Activated CD4-positive, alpha-beta T cell treated with anti-CD3 and anti-CD28 coated beads, Interleukin-2, amount 50 U/mL, for 24 hours (primary cell): ENCODE measurements at regions not wholly inside any gene's neighbourhood (a gene's known extent, or its start where the extent isn't known, plus 50 kb on each side); places are given as distances from the start of the nearest gene placed in this dataset.

Source experiments
- DNase-seq, 2 donors: peaks; one replicate each; pipeline ENCODE4 v3.0.0-alpha.2; 2020; ENCODE audit warnings: low read depth in 1 of 2, low spot score in 1 of 2

DNA sequence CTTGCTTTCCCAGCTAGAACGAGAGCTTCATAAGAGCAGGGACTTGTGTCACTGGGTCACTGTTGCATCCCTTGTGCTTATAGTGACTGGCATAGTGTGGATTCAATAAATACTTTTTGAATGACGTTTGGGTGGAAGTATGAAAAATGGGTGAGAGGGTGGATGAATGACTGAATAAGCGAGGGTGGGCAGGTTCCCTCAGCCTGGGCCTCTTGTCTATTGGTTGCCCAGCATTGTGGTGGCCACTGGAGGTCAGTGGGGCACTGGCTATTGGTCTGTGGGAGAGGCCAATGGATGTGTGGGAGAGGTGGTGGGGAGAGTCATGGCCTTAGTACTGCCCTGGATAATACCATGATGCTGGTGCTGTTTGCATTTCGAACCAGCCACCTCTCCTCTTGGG is 93.8 kb upstream of the SKOR2 start:
- no peak for DNase-seq

DNA sequence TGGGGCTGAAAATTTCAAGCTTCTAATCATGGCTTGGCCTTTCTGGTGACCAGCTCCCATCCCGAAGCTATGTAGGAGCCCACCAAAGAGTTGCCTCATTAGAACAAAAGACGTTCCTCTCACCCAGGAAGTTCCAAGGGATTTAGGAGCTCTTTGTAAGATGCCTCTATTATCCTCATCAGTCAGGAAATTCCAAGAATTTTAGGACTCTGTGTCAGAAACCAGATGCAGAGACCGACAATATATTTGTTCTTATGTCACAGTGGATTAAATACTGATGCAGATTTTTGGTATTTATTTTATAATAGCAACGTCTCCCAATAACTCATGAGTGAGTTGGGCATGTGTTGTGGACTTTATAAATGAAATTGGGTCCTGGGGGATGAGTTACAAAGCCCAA is 91.8 kb upstream of the SKOR2 start:
- no peak for DNase-seq

DNA sequence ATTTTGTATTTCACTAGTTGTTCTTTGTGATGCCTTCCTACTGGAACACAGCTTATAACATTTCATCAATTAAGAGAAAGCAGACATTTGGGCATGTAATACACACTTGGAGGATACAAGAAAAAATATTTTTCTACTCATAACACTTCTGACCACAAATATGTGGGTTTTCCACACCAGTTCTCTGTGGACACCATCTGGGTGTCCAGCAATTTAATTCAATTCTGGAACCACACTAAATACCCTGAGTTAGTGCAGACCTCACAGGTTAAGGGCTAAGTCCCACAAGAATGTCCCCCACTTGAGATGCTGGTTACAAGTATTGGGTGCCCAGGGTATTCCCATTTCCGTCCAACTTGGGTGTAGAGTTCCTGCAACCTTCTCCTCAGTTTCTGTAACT is 91.1 kb upstream of the SKOR2 start:
- no peak for DNase-seq

DNA sequence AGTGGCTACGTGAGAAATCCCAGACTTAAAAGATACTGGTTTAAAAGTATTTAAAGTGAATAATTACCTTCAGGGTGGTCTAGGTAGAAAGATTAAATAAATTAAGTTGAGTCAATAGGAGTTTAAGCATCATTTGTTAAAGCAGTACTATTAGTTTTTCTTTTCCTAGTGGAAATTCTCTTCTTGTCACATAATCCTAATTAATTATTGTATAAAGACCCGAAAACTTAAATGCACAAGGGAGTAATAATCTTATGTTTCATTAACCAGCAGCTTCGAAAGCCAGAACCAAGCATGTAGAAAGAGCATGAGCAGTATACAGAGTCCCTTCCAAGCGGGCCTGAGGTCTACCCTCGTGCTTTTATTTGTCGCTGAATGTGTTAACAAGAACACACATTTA is 90.2 kb upstream of the SKOR2 start:
- no peak for DNase-seq

DNA sequence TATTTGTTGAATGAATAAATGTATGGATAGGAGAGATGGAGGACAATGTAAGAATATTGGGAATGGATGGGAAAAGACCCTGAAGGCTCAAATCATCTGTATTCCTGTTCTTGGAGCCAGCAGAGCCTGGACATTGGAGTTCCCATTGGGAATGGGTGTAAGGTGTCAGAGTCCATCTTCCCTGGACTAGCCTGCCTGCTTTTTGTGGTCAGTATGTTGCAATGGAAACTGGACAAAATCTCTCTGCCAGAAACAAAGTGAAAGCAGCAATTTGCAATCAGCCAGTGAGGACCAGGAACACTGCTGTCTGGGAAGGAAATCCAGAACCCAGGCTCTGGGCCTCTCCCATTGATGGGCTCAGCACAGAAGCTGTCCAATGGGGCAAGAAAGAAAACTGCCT is 83.5 kb upstream of the SKOR2 start:
- no peak for DNase-seq

DNA sequence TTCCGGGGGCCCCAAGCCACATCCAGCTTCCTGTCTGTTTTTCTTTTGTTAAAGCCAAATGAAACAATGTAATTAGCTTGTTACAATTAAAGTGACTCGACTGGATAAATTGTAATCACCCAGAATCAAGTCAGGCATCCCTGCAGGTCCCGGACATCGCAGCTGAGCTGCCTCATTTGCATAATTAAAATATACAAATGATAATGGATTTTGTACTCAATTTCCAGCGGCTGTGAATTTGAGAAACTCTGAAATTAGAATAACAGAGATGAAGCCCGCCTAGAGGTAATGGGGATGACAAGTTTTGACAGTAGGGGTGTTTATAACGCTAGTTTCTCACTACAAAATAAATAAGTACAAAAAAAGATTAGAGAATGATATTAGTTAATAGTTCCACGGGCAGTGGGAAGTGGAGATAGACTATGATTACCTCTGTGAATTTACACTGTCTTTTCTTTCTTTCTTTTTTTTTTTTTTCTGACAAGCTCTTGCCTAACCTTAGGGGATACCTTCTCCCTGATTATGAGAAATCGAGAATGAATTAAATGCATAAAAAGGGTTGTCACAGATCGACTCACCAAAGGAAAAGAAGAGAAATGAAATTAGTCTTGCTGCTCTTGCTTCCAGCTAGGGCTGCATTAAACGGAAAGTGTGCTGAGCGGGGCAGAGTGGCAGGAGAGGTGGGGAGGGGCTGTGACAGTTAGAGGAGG is 82.6 kb upstream of the SKOR2 start:
- DNase-seq: no peak

DNA sequence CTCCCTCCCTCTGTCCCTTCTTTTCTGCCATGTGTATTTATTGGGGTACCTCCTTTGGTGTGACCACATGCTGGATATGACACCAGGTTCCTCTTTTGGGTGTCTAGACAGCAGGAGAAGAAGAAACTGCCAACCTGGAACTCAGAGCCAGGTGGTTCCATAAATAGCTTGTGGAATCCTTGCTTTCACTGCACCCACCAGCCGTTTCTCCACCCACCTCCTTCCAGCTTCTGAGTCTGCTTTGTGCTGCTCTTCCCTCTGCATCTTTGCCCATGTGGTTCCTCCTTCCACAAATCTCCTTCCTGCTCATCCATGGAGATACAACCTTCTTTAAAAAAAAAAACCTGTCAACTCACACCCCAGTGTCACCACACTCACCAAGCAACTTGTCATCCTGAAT is 80.2 kb upstream of the SKOR2 start:
- no peak for DNase-seq

DNA sequence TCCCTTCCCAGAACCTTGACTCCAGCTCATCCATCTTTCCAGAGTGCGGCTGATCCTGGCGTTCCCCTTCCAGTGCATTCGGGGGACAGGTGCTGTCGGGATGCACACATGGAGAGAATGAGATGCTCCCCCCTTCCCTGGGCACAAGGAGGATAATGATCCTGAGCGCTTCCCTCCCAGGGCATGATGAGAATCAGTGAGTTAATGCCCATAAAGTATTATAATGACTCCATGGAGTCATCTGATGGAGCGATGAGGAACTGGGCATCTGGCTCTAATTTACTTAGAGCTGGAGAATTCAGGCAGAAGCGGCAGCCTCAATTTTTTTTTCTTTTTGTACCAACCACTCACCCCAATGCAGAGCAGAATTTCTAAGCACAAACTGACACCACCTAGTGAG is 79.6 kb upstream of the SKOR2 start:
- DNase-seq: no peak

DNA sequence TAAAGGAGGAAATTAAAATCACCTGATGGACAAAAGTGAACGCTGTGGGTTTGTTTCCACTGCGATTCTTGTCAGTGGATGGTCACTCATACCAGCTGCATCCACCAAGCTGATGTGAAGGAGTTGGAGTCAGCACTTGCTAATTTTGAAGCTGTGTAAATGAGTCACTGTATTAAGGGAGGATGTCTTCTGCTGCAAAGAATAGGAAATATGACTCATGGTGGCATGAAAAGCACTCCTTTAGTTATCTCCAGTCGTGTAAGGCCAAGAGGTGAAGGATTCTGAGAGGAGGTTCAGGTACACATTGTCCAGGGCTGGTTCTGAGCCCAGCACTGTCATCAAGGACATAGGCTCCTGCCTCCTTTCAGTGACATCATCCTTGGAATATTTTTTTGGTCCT is 71.7 kb upstream of the SKOR2 start:
- no peak for DNase-seq

DNA sequence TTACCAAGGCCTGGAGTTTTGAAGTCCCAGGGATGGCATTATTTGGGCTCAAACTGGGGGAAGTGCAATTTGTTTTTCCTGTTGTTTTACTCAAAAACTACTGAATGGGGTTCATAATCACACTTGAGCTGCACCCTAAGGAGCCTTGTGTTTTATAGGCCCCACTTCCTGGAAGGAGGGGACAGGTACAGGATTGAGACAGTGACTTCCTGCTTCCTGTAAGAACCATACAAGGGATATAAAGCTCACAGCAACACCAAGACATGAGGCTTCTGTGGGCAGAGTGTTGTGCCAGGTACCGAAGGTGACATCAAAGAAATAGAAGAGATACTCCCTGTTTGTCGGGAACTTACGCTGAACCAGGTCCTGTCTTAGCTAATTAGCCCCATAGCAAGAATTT is 70.4 kb upstream of the SKOR2 start:
- DNase-seq: no peak

DNA sequence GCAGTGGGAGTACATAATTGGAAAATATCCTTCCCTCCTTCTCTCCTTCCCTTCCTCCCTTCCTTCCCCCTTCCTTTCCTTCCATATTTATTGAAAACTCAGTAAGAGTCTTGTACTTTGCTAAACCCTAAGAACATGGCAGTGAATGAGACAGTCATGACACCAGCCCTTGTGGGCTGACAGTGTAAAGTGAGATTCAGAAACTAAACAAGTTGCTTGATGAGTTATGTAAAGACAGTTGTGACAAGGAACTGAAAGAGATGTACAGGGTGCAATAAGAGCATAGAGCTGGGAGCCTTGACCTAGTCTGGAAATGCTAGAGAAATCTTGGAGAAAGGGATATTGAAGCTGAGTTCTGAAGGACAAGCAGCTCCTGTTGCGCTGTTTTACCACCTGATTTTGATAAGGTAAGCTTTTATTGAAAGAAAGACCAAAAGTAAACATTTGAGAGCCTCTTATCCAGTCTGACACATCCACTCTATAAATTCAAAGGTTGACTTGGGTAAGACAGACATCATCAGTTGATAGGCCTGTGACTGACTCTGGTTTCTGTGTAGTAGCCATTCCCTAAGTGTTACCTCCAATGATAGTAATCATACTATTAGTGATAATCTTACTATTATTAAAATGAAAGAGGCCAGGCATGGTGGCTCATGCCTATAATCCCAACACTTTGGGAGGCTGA is 66.5 kb upstream of the SKOR2 start:
- DNase-seq: no peak

DNA sequence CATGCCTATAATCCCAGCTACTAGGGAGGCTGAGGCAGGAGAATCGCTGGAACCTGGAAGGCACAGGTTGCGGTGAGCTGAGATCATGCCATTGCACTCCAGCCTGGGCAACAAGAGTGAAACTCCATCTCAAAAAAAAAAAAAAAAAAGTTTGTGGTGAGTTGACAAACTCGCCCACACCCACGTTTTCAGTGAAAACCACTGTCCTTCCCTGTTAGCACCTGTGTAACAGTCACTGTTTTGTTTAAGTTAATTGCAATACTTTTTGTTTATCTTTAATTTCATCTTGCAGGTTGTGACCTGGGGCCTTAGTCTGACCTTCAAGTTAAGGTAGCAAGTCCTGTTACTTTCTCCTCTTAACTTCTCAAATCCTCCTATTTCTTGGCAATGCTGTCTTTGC is 65.5 kb upstream of the SKOR2 start:
- no peak for DNase-seq

DNA sequence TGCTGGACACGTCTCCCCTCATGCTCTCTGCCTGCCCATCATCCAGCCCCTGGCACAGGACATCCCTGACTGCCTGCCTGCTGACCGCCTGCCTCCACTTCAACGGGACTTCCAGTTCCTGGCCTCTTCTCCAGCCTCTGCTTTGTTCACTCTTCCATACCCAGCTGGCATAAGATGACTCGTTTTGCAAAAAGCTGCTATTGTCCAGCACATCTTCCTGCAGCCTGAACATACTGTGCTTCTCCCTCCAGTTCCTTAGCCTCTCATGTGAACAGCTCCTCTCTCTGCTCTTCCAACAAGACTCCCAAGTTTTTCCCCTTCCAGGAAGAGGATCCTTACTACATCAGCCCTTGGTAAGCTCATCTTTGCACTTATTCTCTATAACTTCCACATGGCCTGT is 62.4 kb upstream of the SKOR2 start:
- no peak for DNase-seq

DNA sequence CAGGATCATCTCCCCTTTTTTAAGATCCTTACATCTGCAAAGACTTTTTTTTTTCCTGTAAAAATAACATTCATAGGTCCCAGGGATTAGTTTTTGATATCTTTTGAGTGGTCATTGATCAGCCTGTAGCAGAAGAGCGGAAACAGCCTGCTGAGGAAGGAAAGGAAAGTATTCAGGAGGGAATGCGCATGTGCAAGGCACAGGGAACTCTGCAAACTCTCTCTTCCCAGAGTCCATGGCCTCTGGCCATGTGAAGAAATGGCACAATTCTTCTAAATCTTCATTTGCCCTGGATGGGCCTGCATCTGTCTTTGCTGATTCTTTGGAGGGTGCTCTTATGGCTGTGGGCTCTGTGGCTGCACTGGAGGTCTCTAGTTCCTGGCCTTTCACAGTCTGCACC is 60.1 kb upstream of the SKOR2 start:
- DNase-seq: no peak
